Gastrocnemius medialis (tissue), 4 donors: ENCODE measurements at regions not wholly inside any gene's neighbourhood (a gene's known extent, or its start where the extent isn't known, plus 50 kb on each side); places are given as distances from the start of the nearest gene placed in this dataset.

Experiments
- ATAC-seq, 2 donors: fragments of 150-250 bp; one replicate each; pipeline ENCODE4 v1.9.1; 2016
- DNase-seq, 2 donors: peaks; one replicate each; pipeline ENCODE4 v3.0.0-alpha.2; 2019
- H3K27ac ChIP-seq, 4 donors: fragments of 200-600 bp; sonication (generic); 1 replicate in 1 of 4; 2 replicates in 3 of 4; pipeline ENCODE4 v1.5.1; 2016 to 2018; ENCODE audit warnings: mild to moderate bottlenecking in 2 of 4, moderate library complexity in 1 of 4
- H3K27me3 ChIP-seq, 3 donors: fragments of 200-600 bp; sonication (generic) in 2 of 3; 1 replicate in 1 of 3; 2 replicates in 2 of 3; pipeline versions ENCODE4 v1.5.1 to v1.6.0; 2016 to 2019; ENCODE audit warnings: mild to moderate bottlenecking in 1 of 3, moderate library complexity in 1 of 3
- H3K36me3 ChIP-seq, 2 donors: fragments of 200-600 bp; sonication (generic) in 1 of 2; one replicate each; pipeline ENCODE4 v1.5.1; 2017 to 2018
- H3K4me1 ChIP-seq, 2 donors: fragments of 200-600 bp; sonication (generic) in 1 of 2; one replicate each; pipeline ENCODE4 v1.5.1; 2016 to 2017; ENCODE audit warnings: mild to moderate bottlenecking in 2 of 2
- H3K4me3 ChIP-seq, 4 donors: fragments of 200-600 bp; sonication (generic) in 3 of 4; 1 replicate in 1 of 4; 2 replicates in 3 of 4; pipeline ENCODE4 v1.5.1; 2016 to 2019; ENCODE audit warnings: mild to moderate bottlenecking in 2 of 4
- H3K9me3 ChIP-seq, 3 donors: fragments of 200-600 bp; sonication (generic) in 2 of 3; 1 replicate in 1 of 3; 2 replicates in 2 of 3; pipeline ENCODE4 v1.5.1; 2016 to 2019
- POLR2A ChIP-seq, 2 donors: fragments of 450-650 bp; IDR thresholded peaks; one replicate each; pipeline ENCODE4 v1.6.1; 2017; ENCODE audit warnings: antibody characterized with exemption in 2 of 2, mild to moderate bottlenecking in 2 of 2, moderate library complexity in 2 of 2
- in situ Hi-C, 4 donors: fragments of 200-750 bp; cut with MboI; loops; one replicate each; pipeline versions ENCODE4 v1.15.0 to v1.8.0; 2017; ENCODE audit warnings: low sequenced_read_pairs in 4 of 4
- intact Hi-C: fragments of 100-400 bp; cut with DNase I; formaldehyde crosslinking; loops from one replicate; pipeline ENCODE4 v1.15.1; 2023; ENCODE audit warnings: low total_unique reads
- TF ChIP-seq, protein P1 (sequence below), 5 experiments: fragments of 450-650 bp in 3 of 5; fragments of 200-600 bp in 2 of 5; sonication (generic) in 2 of 5; IDR thresholded peaks in 4 of 5; conservative IDR thresholded peaks in 1 of 5; 1 replicate in 4 of 5; 2 replicates in 1 of 5; pipeline ENCODE4 v1.5.1; 2016 to 2019; ENCODE audit warnings: antibody characterized with exemption in 5 of 5, mild to moderate bottlenecking in 3 of 5, moderate library complexity in 3 of 5

DNA sequence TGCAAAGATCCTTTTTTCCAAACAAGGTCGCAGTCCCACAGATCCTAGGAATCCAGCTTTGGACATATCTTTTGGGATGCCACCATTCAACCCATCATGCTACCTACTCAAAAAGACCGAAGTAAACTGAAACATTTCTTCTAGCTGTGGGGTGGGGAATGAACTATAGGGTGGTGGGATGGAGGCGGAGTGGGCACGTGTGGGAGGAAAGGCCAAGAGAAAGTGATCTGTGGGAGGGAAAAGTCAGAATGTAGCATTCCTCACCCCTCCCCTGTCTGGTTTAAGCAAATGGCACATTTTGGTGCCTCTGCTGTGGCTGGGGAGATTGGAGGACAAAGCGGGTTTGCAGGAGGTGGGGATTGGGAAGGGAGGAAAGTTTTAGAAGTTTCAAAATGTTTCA lies 59.2 kb upstream of the IL17B start:
- H3K27ac ChIP-seq, result no peak overlapping the region
- no peaks in the 10 kb centered on the region for H3K27me3 ChIP-seq
- no peak for DNase-seq
- H3K4me3 ChIP-seq, result no peak overlapping the region
- in situ Hi-C loops (loop anchor here in 3 of 4 donors (5.0 to 10.0 kb wide), 6 partner anchors 56 to 173 kb away; partner anchors contain the start of genes CSNK1A1 (in 1 of the 3) and IL17B (in 1 of the 3)), intact Hi-C loops (no loop called here)
- no peaks in the 10 kb centered on the region for H3K9me3 ChIP-seq
- no peak for TF ChIP-seq POLR2A (IDR thresholded peaks at IDR 0.05)
- TF ChIP-seq, protein P1, sequence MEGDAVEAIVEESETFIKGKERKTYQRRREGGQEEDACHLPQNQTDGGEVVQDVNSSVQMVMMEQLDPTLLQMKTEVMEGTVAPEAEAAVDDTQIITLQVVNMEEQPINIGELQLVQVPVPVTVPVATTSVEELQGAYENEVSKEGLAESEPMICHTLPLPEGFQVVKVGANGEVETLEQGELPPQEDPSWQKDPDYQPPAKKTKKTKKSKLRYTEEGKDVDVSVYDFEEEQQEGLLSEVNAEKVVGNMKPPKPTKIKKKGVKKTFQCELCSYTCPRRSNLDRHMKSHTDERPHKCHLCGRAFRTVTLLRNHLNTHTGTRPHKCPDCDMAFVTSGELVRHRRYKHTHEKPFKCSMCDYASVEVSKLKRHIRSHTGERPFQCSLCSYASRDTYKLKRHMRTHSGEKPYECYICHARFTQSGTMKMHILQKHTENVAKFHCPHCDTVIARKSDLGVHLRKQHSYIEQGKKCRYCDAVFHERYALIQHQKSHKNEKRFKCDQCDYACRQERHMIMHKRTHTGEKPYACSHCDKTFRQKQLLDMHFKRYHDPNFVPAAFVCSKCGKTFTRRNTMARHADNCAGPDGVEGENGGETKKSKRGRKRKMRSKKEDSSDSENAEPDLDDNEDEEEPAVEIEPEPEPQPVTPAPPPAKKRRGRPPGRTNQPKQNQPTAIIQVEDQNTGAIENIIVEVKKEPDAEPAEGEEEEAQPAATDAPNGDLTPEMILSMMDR (IDR thresholded peaks at IDR 0.05 in 4 of 5, conservative IDR thresholded peaks at IDR 0.05 in 1 of 5), result no peak
- no peak for ATAC-seq
- peaks cover 5 to 16% of the 10 kb centered on the region in 2 donors for H3K4me1 ChIP-seq
- no peaks in the 10 kb centered on the region for H3K36me3 ChIP-seq

- H3K4me3 ChIP-seq, result no peak overlapping the region
- H3K27ac ChIP-seq, result no peak overlapping the region
- no peak for DNase-seq
- in situ Hi-C loops (loop anchor here in 3 of 4 donors (5.0 to 10.0 kb wide), 6 partner anchors 55 to 173 kb away; partner anchors contain the start of genes CSNK1A1 (in 1 of the 3) and IL17B (in 1 of the 3)), intact Hi-C loops (no loop called here)
- no peaks in the 10 kb centered on the region for H3K9me3 ChIP-seq
- no peak for TF ChIP-seq POLR2A (IDR thresholded peaks at IDR 0.05)
- TF ChIP-seq, protein P1 (IDR thresholded peaks at IDR 0.05 in 4 of 5, conservative IDR thresholded peaks at IDR 0.05 in 1 of 5), result no peak
- ATAC-seq, result no peak
- no peaks in the 10 kb centered on the region for H3K27me3 ChIP-seq
- no peaks in the 10 kb centered on the region for H3K36me3 ChIP-seq
- peaks cover 0 to 13% of the 10 kb centered on the region in 2 donors for H3K4me1 ChIP-seq
These were observed 58.4 kb upstream of the IL17B start for GRCh38 chr5:149437391-149438040.

- Histone ChIP-seq H3K27ac (no peak overlapping the region), H3K4me3 (no peak overlapping the region), H3K27me3 (no peaks in the 10 kb centered on the region), H3K36me3 (no peaks in the 10 kb centered on the region), H3K4me1 (peaks cover 0 to 10% of the 10 kb centered on the region in 2 donors), H3K9me3 (no peaks in the 10 kb centered on the region)
- ATAC-seq (no peak), DNase-seq (no peak)
- intact Hi-C loops (no loop called here), in situ Hi-C loops (loop anchor here in 3 of 4 donors (5.0 to 10.0 kb wide), 6 partner anchors 53 to 171 kb away; partner anchors contain the start of genes CSNK1A1 (in 1 of the 3) and IL17B (in 1 of the 3))
- TF ChIP-seq, protein P1 (IDR thresholded peaks at IDR 0.05 in 4 of 5, conservative IDR thresholded peaks at IDR 0.05 in 1 of 5), result no peak
- no peak for TF ChIP-seq POLR2A (IDR thresholded peaks at IDR 0.05)
These were observed 56.6 kb upstream of the IL17B start for GRCh38 chr5:149435660-149436059.

GRCh38 chr5:149435015-149435376 lies 55.9 kb upstream of the IL17B start:
- intact Hi-C loops, result no loop called here

More at GRCh38 chr5:149435015-149435376, 55.9 kb upstream of the IL17B start:
- ATAC-seq, result no peak
- DNase-seq, result no peak
- Histone ChIP-seq H3K36me3 (no peaks in the 10 kb centered on the region), H3K27ac (no peak overlapping the region), H3K9me3 (no peaks in the 10 kb centered on the region), H3K4me3 (no peak overlapping the region), H3K27me3 (no peaks in the 10 kb centered on the region), H3K4me1 (peaks cover 0 to 10% of the 10 kb centered on the region in 2 donors)
- in situ Hi-C loops, result loop anchor here in 3 of 4 donors (5.0 to 10.0 kb wide), 6 partner anchors 53 to 170 kb away; partner anchors contain the start of genes CSNK1A1 (in 1 of the 3) and IL17B (in 1 of the 3)
- TF ChIP-seq, protein P1 (IDR thresholded peaks at IDR 0.05 in 4 of 5, conservative IDR thresholded peaks at IDR 0.05 in 1 of 5), result no peak
- no peak for TF ChIP-seq POLR2A (IDR thresholded peaks at IDR 0.05)
